ENCODE measurements at regions not wholly inside any gene's neighbourhood (a gene's known extent, or its start where the extent isn't known, plus 50 kb on each side); places are given as distances from the start of the nearest gene placed in this dataset.

GRCh38 chr9:135394699-135395645, 84.6 kb upstream of the PPP1R26 start:
- TF ChIP-seq, protein P1, sequence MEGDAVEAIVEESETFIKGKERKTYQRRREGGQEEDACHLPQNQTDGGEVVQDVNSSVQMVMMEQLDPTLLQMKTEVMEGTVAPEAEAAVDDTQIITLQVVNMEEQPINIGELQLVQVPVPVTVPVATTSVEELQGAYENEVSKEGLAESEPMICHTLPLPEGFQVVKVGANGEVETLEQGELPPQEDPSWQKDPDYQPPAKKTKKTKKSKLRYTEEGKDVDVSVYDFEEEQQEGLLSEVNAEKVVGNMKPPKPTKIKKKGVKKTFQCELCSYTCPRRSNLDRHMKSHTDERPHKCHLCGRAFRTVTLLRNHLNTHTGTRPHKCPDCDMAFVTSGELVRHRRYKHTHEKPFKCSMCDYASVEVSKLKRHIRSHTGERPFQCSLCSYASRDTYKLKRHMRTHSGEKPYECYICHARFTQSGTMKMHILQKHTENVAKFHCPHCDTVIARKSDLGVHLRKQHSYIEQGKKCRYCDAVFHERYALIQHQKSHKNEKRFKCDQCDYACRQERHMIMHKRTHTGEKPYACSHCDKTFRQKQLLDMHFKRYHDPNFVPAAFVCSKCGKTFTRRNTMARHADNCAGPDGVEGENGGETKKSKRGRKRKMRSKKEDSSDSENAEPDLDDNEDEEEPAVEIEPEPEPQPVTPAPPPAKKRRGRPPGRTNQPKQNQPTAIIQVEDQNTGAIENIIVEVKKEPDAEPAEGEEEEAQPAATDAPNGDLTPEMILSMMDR (IDR thresholded peaks at IDR 0.05): no peak
- TF ChIP-seq POLR2A (IDR thresholded peaks at IDR 0.05): no peak
